ENCODE measurements at regions not wholly inside any gene's neighbourhood (a gene's known extent, or its start where the extent isn't known, plus 50 kb on each side); places are given as distances from the start of the nearest gene placed in this dataset.

DNA sequence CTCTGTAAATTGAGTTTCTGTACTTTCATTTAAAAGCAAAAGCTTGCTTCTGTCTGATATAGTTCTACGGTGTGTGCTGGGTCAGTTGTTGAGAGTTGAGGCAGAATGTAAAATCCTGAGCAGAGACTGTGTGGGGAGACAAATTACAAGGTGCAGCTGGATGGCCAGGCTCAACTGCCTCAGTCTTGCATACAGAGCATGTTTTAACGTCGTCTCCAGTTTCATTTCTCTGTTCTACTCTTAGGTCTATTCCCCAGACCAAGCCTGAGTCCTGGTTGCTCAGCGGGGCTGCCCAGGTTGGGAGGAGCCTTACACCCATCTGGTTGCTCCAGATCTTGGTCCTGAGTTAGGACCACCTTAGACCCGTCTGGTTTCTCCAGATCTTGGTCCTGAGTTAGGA, 54.4 kb upstream of the MEDAG start:
- Histone ChIP-seq H4K20me1 (ENCODE audit: insufficient read depth, low read length) (no peaks in the 10 kb centered on the region), H2AK5ac (ENCODE audit: low read depth, low read length) (peak overlapping the region; percentile 77), H3K9me3 (ENCODE audit: control insufficient read depth, insufficient read depth, low read length) (no peaks in the 10 kb centered on the region), H3K27me3 (ENCODE audit: control insufficient read depth, insufficient read depth, low read length) (no peaks in the 10 kb centered on the region), H3K18ac (ENCODE audit: low read depth, low read length) (no peak overlapping the region), H3K14ac (replicated peaks; ENCODE audit: low read depth, low read length) (no peak overlapping the region), H2BK20ac (ENCODE audit: low read depth, low read length) (no peak overlapping the region; the same call in 1 of the 2 replicates), H3K9me1 (ENCODE audit: insufficient read depth, low read length) (peaks cover 25% of the 10 kb centered on the region), H4K8ac (ENCODE audit: low read depth in 2 of 2, low read length in 2 of 2) (no peak overlapping the region), H3K4me2 (ENCODE audit: low read depth, low read length) (no peak overlapping the region), H2BK15ac (ENCODE audit: low read depth, low read length) (0 out of 3 replicates have a peak overlapping the region, but pooled peaks have one; percentile 13), H3K9ac (ENCODE audit: low read depth, low read length) (no peak overlapping the region), H3K56ac (ENCODE audit: extremely low read depth, insufficient read depth, low read length) (no peak overlapping the region), H3K27ac (ENCODE audit: insufficient read depth, low read length) (no peak overlapping the region), H3K4ac (ENCODE audit: low read depth, low read length) (peak overlapping the region; percentile 6; the same call in 1 of the 2 replicates), H3K23ac (ENCODE audit: low read depth, low read length) (no peak overlapping the region), H4K91ac (ENCODE audit: insufficient read depth, low read depth, low read length) (no peak overlapping the region), H2AK9ac (replicated peaks; ENCODE audit: low read depth, low read length, poor library complexity) (no peak overlapping the region), H2BK120ac (ENCODE audit: low read depth, low read length) (no peak overlapping the region), H2BK5ac (ENCODE audit: low read depth, low read length, poor library complexity, severe bottlenecking) (no peak overlapping the region), H3K36me3 (ENCODE audit: control insufficient read depth, insufficient read depth, low read length) (no peaks in the 10 kb centered on the region), H2AFZ (replicated peaks; ENCODE audit: low read length, poor library complexity) (no peak overlapping the region), H4K5ac (ENCODE audit: low read depth, low read length) (no peak overlapping the region), H3K4me3 (ENCODE audit: insufficient read depth, low read depth, low read length) (no peak overlapping the region), H3K79me1 (ENCODE audit: low read depth in 1 of 2, low read length in 2 of 2) (no peaks in the 10 kb centered on the region), H3K4me1 (ENCODE audit: control insufficient read depth, insufficient read depth, low read length) (peaks cover 18% of the 10 kb centered on the region)
- TF ChIP-seq, protein P1, sequence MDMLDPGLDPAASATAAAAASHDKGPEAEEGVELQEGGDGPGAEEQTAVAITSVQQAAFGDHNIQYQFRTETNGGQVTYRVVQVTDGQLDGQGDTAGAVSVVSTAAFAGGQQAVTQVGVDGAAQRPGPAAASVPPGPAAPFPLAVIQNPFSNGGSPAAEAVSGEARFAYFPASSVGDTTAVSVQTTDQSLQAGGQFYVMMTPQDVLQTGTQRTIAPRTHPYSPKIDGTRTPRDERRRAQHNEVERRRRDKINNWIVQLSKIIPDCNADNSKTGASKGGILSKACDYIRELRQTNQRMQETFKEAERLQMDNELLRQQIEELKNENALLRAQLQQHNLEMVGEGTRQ (IDR thresholded peaks at IDR 0.05; ENCODE audit: low read depth, low read length): no peak
- TF ChIP-seq SMC3 (IDR thresholded peaks at IDR 0.05; ENCODE audit: low read depth, low read length) (no peak), RAD21 (IDR thresholded peaks at IDR 0.05; ENCODE audit: low read length) (no peak), RFX5 (IDR thresholded peaks at IDR 0.05; ENCODE audit: low read depth, low read length) (no peak), MAFK (IDR thresholded peaks at IDR 0.05; ENCODE audit: low read depth, low read length) (no peak)
- BruUV-seq (replicated peaks): no TSS peak
- DNase-seq: no peak
- ChIA-PET CTCF (interaction anchor here (1.2 kb wide), 1 partner anchor 14 kb away, joined by 3 read pairs; no protein-coding TSS in a partner anchor), POLR2A (ENCODE audit: unreplicated experiment) (no interaction called here)
- intact Hi-C loops (cut with micrococcal nuclease) (no loop called here), in situ Hi-C loops (cut with MboI; ENCODE audit: low sequenced_read_pairs) (no loop called here), dilution Hi-C loops (cut with HindIII; ENCODE audit: low sequenced_read_pairs, unreplicated experiment) (no loop called here)
- ATAC-seq (ENCODE audit: low read depth): no peak
- WGBS, 2 experiments (ENCODE audit: extremely low coverage in 2 of 2, insufficient read length in 1 of 2): 86% methylated on average over 1 of the region's 5 CpGs; no CpG with 5 or more reads in 1 of the 2 experiments
